ENCODE measurements at regions not wholly inside any gene's neighbourhood (a gene's known extent, or its start where the extent isn't known, plus 50 kb on each side); places are given as distances from the start of the nearest gene placed in this dataset.

- DNase-seq, result no peak
- in situ Hi-C loops (cut with MboI; ENCODE audit: low pct_ligation_motif_present in 1 of 4, low pct_unique_long_range_greater_than_20kb in 1 of 4, low sequenced_read_pairs in 3 of 4), result no loop called here
- no peaks in the 10 kb centered on the region for H3K36me3 ChIP-seq
- H3K27ac ChIP-seq, result no peak overlapping the region
- H3K4me3 ChIP-seq, result no peak overlapping the region
- H3K9me3 ChIP-seq, result no peaks in the 10 kb centered on the region
- intact Hi-C loops (cut with DNase I; ENCODE audit: low total_unique reads), result no loop called here
- no peaks in the 10 kb centered on the region for H3K4me1 ChIP-seq
- no peaks in the 10 kb centered on the region for H3K27me3 ChIP-seq
- TF ChIP-seq POLR2A (IDR thresholded peaks at IDR 0.05) (no peak), CTCF (IDR thresholded peaks at IDR 0.05) (no peak)
Observed at GRCh38 chr4:96383349-96383748, 543.5 kb downstream of the PDHA2 start.

GRCh38 chr4:96389770-96390169 lies 549.9 kb downstream of the PDHA2 start:
- DNase-seq, result no peak
- Histone ChIP-seq H3K27me3 (no peaks in the 10 kb centered on the region), H3K4me1 (no peaks in the 10 kb centered on the region), H3K27ac (no peak overlapping the region), H3K36me3 (no peaks in the 10 kb centered on the region), H3K4me3 (no peak overlapping the region), H3K9me3 (no peaks in the 10 kb centered on the region)
- TF ChIP-seq POLR2AphosphoS5 (IDR thresholded peaks at IDR 0.05) (no peak), POLR2A (IDR thresholded peaks at IDR 0.05) (no peak), EP300 (IDR thresholded peaks at IDR 0.05; ENCODE audit: low read depth) (no peak), CTCF (IDR thresholded peaks at IDR 0.05) (no peak)
- in situ Hi-C loops (cut with MboI; ENCODE audit: low pct_ligation_motif_present in 1 of 4, low pct_unique_long_range_greater_than_20kb in 1 of 4, low sequenced_read_pairs in 3 of 4), result no loop called here
- WGBS, 2 donors (ENCODE audit: low coverage in 1 of 2), result 38 to 56% methylated on average over 2 of the region's 2 CpGs
- intact Hi-C loops (cut with DNase I; ENCODE audit: low total_unique reads), result no loop called here

GRCh38 chr4:96390404-96390803 lies 550.5 kb downstream of the PDHA2 start:
- TF ChIP-seq CTCF (IDR thresholded peaks at IDR 0.05) (no peak), POLR2A (IDR thresholded peaks at IDR 0.05) (no peak)
- intact Hi-C loops (cut with DNase I; ENCODE audit: low total_unique reads) (no loop called here), in situ Hi-C loops (cut with MboI; ENCODE audit: low pct_ligation_motif_present in 1 of 4, low pct_unique_long_range_greater_than_20kb in 1 of 4, low sequenced_read_pairs in 3 of 4) (no loop called here)
- Histone ChIP-seq H3K27me3 (no peaks in the 10 kb centered on the region), H3K36me3 (no peaks in the 10 kb centered on the region), H3K4me3 (no peak overlapping the region), H3K27ac (no peak overlapping the region), H3K9me3 (no peaks in the 10 kb centered on the region), H3K4me1 (no peaks in the 10 kb centered on the region)
- DNase-seq, result no peak
- WGBS, 2 donors (ENCODE audit: low coverage in 1 of 2), result 66 to 70% methylated on average over 4 to 5 of the region's 5 CpGs

GRCh38 chr4:96395747-96396146 lies 555.9 kb downstream of the PDHA2 start:
- Histone ChIP-seq H3K27ac (no peak overlapping the region), H3K4me3 (no peak overlapping the region), H3K9me3 (no peaks in the 10 kb centered on the region), H3K36me3 (no peaks in the 10 kb centered on the region), H3K27me3 (no peaks in the 10 kb centered on the region), H3K4me1 (no peaks in the 10 kb centered on the region)
- TF ChIP-seq POLR2A (IDR thresholded peaks at IDR 0.05), result no peak
- intact Hi-C loops (cut with DNase I; ENCODE audit: low total_unique reads), result no loop called here
- in situ Hi-C loops (cut with MboI; ENCODE audit: low pct_ligation_motif_present in 1 of 4, low pct_unique_long_range_greater_than_20kb in 1 of 4, low sequenced_read_pairs in 3 of 4), result no loop called here
- no peak for DNase-seq

- intact Hi-C loops (cut with DNase I; ENCODE audit: low total_unique reads), result no loop called here
- Histone ChIP-seq H3K9me3 (no peaks in the 10 kb centered on the region), H3K4me1 (no peaks in the 10 kb centered on the region), H3K36me3 (no peaks in the 10 kb centered on the region), H3K27ac (no peak overlapping the region), H3K27me3 (no peaks in the 10 kb centered on the region), H3K4me3 (no peak overlapping the region)
- TF ChIP-seq CTCF (IDR thresholded peaks at IDR 0.05), result no peak
- no peak for TF ChIP-seq POLR2AphosphoS5 (IDR thresholded peaks at IDR 0.05)
- TF ChIP-seq POLR2A (IDR thresholded peaks at IDR 0.05), result no peak
- no peak for TF ChIP-seq EP300 (IDR thresholded peaks at IDR 0.05; ENCODE audit: low read depth)
- 56 to 78% methylated on average over 3 of the region's 3 CpGs for WGBS, 2 donors (ENCODE audit: low coverage in 1 of 2)
- in situ Hi-C loops (cut with MboI; ENCODE audit: low pct_ligation_motif_present in 1 of 4, low pct_unique_long_range_greater_than_20kb in 1 of 4, low sequenced_read_pairs in 3 of 4), result no loop called here
- DNase-seq, result no peak
Observed at GRCh38 chr4:96406742-96407141, 566.8 kb downstream of the PDHA2 start.

All from transverse colon (tissue), 4 donors.